GM21390 (cell line): ENCODE measurements at regions not wholly inside any gene's neighbourhood (a gene's known extent, or its start where the extent isn't known, plus 50 kb on each side); places are given as distances from the start of the nearest gene placed in this dataset.

Experiments used
- ATAC-seq: cut with Tn5 transposase; IDR thresholded peaks from one replicate; pipeline ENCODE4 v1.9.1; 2021; ENCODE audit not compliant: unreplicated experiment

- no peak for ATAC-seq
These were observed 178.4 kb upstream of the SPAG17 start for GRCh38 chr1:118363396-118363795.

GRCh38 chr1:118360817-118361216, 175.8 kb upstream of the SPAG17 start:
- no peak for ATAC-seq

GRCh38 chr1:118346936-118347335, 161.9 kb upstream of the SPAG17 start:
- no peak for ATAC-seq

- no peak for ATAC-seq
These were observed 156.2 kb upstream of the SPAG17 start for GRCh38 chr1:118340928-118341910.

- ATAC-seq, result no peak
These were observed 154.5 kb upstream of the SPAG17 start for GRCh38 chr1:118339400-118340124.

- no peak for ATAC-seq
These were observed 153.9 kb upstream of the SPAG17 start for GRCh38 chr1:118338936-118339335.

GRCh38 chr1:118337346-118337745, 152.3 kb upstream of the SPAG17 start:
- no peak for ATAC-seq

GRCh38 chr1:118335331-118335732, 150.3 kb upstream of the SPAG17 start:
- peak; percentile 97 for ATAC-seq

- ATAC-seq, result no peak
These were observed 149.5 kb upstream of the SPAG17 start for GRCh38 chr1:118334506-118334905.

- no peak for ATAC-seq
These were observed 148.7 kb upstream of the SPAG17 start for GRCh38 chr1:118333601-118334210.

GRCh38 chr1:118326960-118327629, 142.1 kb upstream of the SPAG17 start:
- ATAC-seq, result no peak

GRCh38 chr1:118325550-118326225, 140.7 kb upstream of the SPAG17 start:
- no peak for ATAC-seq

- ATAC-seq, result no peak
These were observed 138.2 kb upstream of the SPAG17 start for GRCh38 chr1:118323246-118323645.

GRCh38 chr1:118322331-118322730, 137.3 kb upstream of the SPAG17 start:
- ATAC-seq, result no peak

GRCh38 chr1:118321840-118322239, 136.8 kb upstream of the SPAG17 start:
- ATAC-seq, result no peak

- ATAC-seq, result no peak
These were observed 133.0 kb upstream of the SPAG17 start for GRCh38 chr1:118317842-118318614.

- ATAC-seq, result no peak
These were observed 121.8 kb upstream of the SPAG17 start for GRCh38 chr1:118306851-118307250.

- ATAC-seq, result no peak
These were observed 119.8 kb upstream of the SPAG17 start for GRCh38 chr1:118304722-118305359.

GRCh38 chr1:118303534-118303933, 118.5 kb upstream of the SPAG17 start:
- ATAC-seq, result no peak
